Middle frontal gyrus (tissue), 1 donor: ENCODE measurements at regions not wholly inside any gene's neighbourhood (a gene's known extent, or its start where the extent isn't known, plus 50 kb on each side); places are given as distances from the start of the nearest gene placed in this dataset.
"Not testable (repeated sequence)": the region's sequence is repeated elsewhere in the genome, so short reads cannot be mapped to it uniquely, and the experiment has no call there.

Experiments used
- DNase-seq: peaks from one replicate; pipeline ENCODE4 v3.0.0-alpha.2; 2015; ENCODE audit warnings: low spot score; ENCODE audit errors: extremely low spot score

GRCh38 chr10:15430969-15431771 lies 60.1 kb upstream of the FAM171A1 start:
- DNase-seq: no peak

- DNase-seq: no peak
These were observed 57.6 kb upstream of the FAM171A1 start for GRCh38 chr10:15428681-15429080.

DNA sequence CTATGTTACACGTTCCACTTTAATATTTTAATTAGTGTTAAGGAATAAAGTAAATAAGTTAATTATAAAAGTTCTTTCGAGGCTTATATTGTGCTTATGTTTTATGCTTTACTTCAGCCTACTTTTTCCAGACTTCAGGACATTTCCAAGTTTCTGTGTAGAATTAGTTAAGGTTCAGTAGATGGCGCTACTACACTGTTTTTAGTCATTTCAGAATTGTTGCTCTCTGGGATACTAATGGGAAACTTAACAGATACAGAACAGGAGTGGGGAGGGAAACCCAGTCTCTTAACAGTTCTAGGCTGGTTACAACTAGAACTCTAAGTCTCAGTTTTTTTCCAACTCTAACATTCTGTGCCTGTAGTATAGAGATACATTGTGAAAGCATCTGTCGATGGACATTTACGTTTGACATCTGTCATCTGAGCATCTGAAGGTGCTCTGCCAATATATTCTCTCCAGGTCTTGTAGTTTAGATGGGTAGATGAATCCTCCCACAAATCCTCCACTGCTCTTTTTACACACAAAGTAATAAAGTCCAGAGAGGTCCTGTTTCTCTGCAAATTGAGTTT lies 56.8 kb upstream of the FAM171A1 start:
- no peak for DNase-seq

DNA sequence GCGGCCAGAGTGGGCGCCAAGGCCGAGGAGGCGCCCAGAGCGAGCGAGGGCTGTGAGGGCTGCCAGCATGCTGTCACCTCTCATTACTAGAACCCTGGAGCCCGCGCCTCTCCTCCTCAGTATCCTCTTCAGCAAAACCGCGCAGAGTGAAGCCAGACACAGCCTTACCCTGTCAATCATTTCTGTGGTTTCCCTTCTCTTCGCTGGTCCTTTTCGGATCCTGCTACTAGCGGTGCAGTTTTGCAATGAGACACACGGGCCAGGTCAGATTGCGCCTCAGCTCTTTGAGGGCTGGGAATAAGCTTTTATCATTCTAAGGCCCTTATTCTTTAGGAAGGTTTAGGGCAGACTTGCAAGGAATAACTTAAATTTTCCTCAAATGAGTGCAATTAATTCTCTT lies 55.5 kb upstream of the FAM171A1 start:
- DNase-seq: no peak

GRCh38 chr10:15426115-15426514 lies 55.0 kb upstream of the FAM171A1 start:
- DNase-seq: no peak

GRCh38 chr10:15421875-15422274 lies 50.8 kb upstream of the FAM171A1 start:
- not testable (repeated sequence) for DNase-seq
